Mesenchymal stem cell (in vitro differentiated cells and primary cell): ENCODE measurements at regions not wholly inside any gene's neighbourhood (a gene's known extent, or its start where the extent isn't known, plus 50 kb on each side); places are given as distances from the start of the nearest gene placed in this dataset.
"Not testable (repeated sequence)": the region's sequence is repeated elsewhere in the genome, so short reads cannot be mapped to it uniquely, and the experiment has no call there.

Experiments
- DNase-seq: peaks from one replicate; pipeline ENCODE4 v3.0.0-alpha.2; 2013
- H2AFZ ChIP-seq: one replicate; pipeline ENCODE4 v1.6.1; 2013; ENCODE audit warnings: low read depth, mild to moderate bottlenecking, control low read depth, inconsistent platforms, low read length, moderate library complexity
- H2AK5ac ChIP-seq: 2 replicates; pipeline ENCODE4 v1.6.1; 2013; ENCODE audit warnings: low read length, moderate library complexity, mild to moderate bottlenecking, inconsistent platforms; ENCODE audit not compliant: severe bottlenecking
- H2BK120ac ChIP-seq: one replicate; pipeline ENCODE4 v1.6.1; 2013; ENCODE audit warnings: low read depth, mild to moderate bottlenecking, inconsistent platforms, low read length, moderate library complexity
- H2BK12ac ChIP-seq, 2 experiments: one replicate each; pipeline ENCODE4 v1.6.1; 2013; ENCODE audit warnings: inconsistent platforms in 2 of 2, low read length in 2 of 2, mild to moderate bottlenecking in 2 of 2, moderate library complexity in 2 of 2, control low read depth in 1 of 2
- H2BK15ac ChIP-seq: one replicate; pipeline ENCODE4 v1.6.1; 2013; ENCODE audit warnings: mild to moderate bottlenecking, low read depth, inconsistent platforms; ENCODE audit not compliant: poor library complexity, severe bottlenecking
- H2BK5ac ChIP-seq: 2 replicates; pipeline ENCODE4 v1.6.1; 2013; ENCODE audit warnings: low read depth, mild to moderate bottlenecking, low read length, control low read depth, inconsistent platforms; ENCODE audit not compliant: poor library complexity, severe bottlenecking
- H3K14ac ChIP-seq, 2 experiments: one replicate each; pipeline ENCODE4 v1.6.1; 2013; ENCODE audit warnings: inconsistent platforms in 2 of 2, low read length in 2 of 2, control low read depth in 1 of 2, mild to moderate bottlenecking in 1 of 2, moderate library complexity in 1 of 2
- H3K18ac ChIP-seq, 2 experiments: one replicate each; pipeline ENCODE4 v1.6.1; 2013; ENCODE audit warnings: inconsistent platforms in 2 of 2, low read length in 2 of 2, control low read depth in 1 of 2, low read depth in 1 of 2, mild to moderate bottlenecking in 1 of 2
- H3K23ac ChIP-seq, 2 experiments: one replicate each; pipeline ENCODE4 v1.6.1; 2013; ENCODE audit warnings: inconsistent platforms in 2 of 2, low read length in 2 of 2, mild to moderate bottlenecking in 2 of 2, moderate library complexity in 2 of 2, control low read depth in 1 of 2
- H3K27ac ChIP-seq: 2 replicates; pipeline ENCODE4 v1.5.1; 2013; ENCODE audit warnings: mild to moderate bottlenecking, moderate library complexity, low read length, control low read depth, inconsistent platforms; ENCODE audit not compliant: poor library complexity, severe bottlenecking
- H3K27me3 ChIP-seq, 2 experiments: 2 replicates each; pipeline versions ENCODE4 v1.6.1 to v1.7.0; 2013; ENCODE audit warnings: low read length in 2 of 2, mild to moderate bottlenecking in 2 of 2, moderate library complexity in 2 of 2, control low read depth in 1 of 2, inconsistent platforms in 1 of 2; ENCODE audit not compliant: control insufficient read depth in 1 of 2, insufficient read depth in 1 of 2
- H3K36me3 ChIP-seq, 2 experiments: 2 replicates each; pipeline versions ENCODE4 v1.6.1 to v1.7.0; 2013; ENCODE audit warnings: low read length in 2 of 2, control low read depth in 1 of 2, inconsistent platforms in 1 of 2, low read depth in 1 of 2, mild to moderate bottlenecking in 1 of 2; ENCODE audit not compliant: insufficient read depth in 2 of 2, control insufficient read depth in 1 of 2
- H3K4ac ChIP-seq, 2 experiments: one replicate each; pipeline ENCODE4 v1.6.1; 2013; ENCODE audit warnings: inconsistent platforms in 2 of 2, low read length in 2 of 2, mild to moderate bottlenecking in 2 of 2, moderate library complexity in 2 of 2, control low read depth in 1 of 2, low read depth in 1 of 2
- H3K4me1 ChIP-seq: 2 replicates; pipeline ENCODE4 v1.6.1; 2013; ENCODE audit warnings: low read depth, low read length, control low read depth; ENCODE audit not compliant: control insufficient read depth, insufficient read depth
- H3K4me2 ChIP-seq: 2 replicates; pipeline ENCODE4 v1.6.1; 2013; ENCODE audit warnings: low read length, mild to moderate bottlenecking, inconsistent platforms; ENCODE audit not compliant: poor library complexity, severe bottlenecking
- H3K4me3 ChIP-seq, 2 experiments: 2 replicates each; pipeline versions ENCODE4 v1.5.1 to v1.7.0; 2013; ENCODE audit warnings: low read length in 2 of 2, mild to moderate bottlenecking in 2 of 2, control low read depth in 1 of 2, low read depth in 1 of 2; ENCODE audit not compliant: insufficient read depth in 1 of 2
- H3K79me1 ChIP-seq: replicated peaks from 2 replicates; pipeline ENCODE4 v1.6.1; 2013; ENCODE audit warnings: mild to moderate bottlenecking, control low read depth, low read length, inconsistent platforms; ENCODE audit not compliant: poor library complexity, severe bottlenecking
- H3K9ac ChIP-seq: 2 replicates; pipeline ENCODE4 v1.7.0; 2013; ENCODE audit warnings: mild to moderate bottlenecking, low read length, moderate library complexity
- H3K9me3 ChIP-seq: 2 replicates; pipeline ENCODE4 v1.7.0; 2013; ENCODE audit warnings: mild to moderate bottlenecking, low read length; ENCODE audit not compliant: control insufficient read depth
- H4K8ac ChIP-seq: one replicate; pipeline ENCODE4 v1.6.1; 2013; ENCODE audit warnings: inconsistent platforms, mild to moderate bottlenecking, low read length, moderate library complexity
- H4K91ac ChIP-seq: one replicate; pipeline ENCODE4 v1.6.1; 2013; ENCODE audit warnings: mild to moderate bottlenecking, low read length, inconsistent platforms
- WGBS: methylation state at CpG from one replicate; pipeline ENCODE4 v1.1.7; 2013; ENCODE audit warnings: mixed read lengths; 5-methylcytosine and 5-hydroxymethylcytosine counted together

DNA sequence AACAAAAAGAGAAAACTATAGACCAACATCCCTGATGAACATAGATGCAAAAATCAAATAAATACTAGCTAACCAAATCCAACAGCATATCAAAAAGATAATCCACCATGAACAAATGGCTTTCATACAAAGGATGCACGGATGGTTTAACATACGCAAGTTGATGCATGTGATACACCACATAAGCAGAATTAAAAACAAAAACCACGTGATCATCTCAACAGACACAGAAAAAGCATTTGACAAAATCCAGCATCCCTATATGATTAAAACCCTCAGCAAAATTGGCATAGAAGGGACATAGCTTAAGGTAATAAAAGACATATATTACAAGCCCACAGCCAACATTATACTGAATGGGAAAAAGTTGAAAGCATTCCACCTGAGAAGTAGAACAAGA, 125.9 kb downstream of the RTP4 start:
- not testable (repeated sequence) for H3K9me3 ChIP-seq, H3K18ac ChIP-seq, H3K4ac ChIP-seq, H2BK120ac ChIP-seq, H3K79me1 ChIP-seq, H4K91ac ChIP-seq, H3K9ac ChIP-seq, H3K23ac ChIP-seq, H4K8ac ChIP-seq, H3K4me3 ChIP-seq, H2BK15ac ChIP-seq, H2BK12ac ChIP-seq, H2AK5ac ChIP-seq, H3K4me2 ChIP-seq, DNase-seq, H3K27ac ChIP-seq, H2AFZ ChIP-seq, H3K14ac ChIP-seq, H2BK5ac ChIP-seq, H3K36me3 ChIP-seq
- H3K27me3 ChIP-seq = peaks cover 0 to 14% of the 10 kb centered on the region in 2 experiments
- 68% methylated on average over 3 of the region's 3 CpGs for WGBS
- H3K4me1 ChIP-seq = peaks cover 10% of the 10 kb centered on the region

GRCh38 chr3:187491371-187491770, 123.2 kb downstream of the RTP4 start:
- H2AFZ ChIP-seq = no peak overlapping the region
- H4K8ac ChIP-seq = no peak overlapping the region
- no peak overlapping the region for H2BK120ac ChIP-seq
- no peak overlapping the region for H2BK12ac ChIP-seq
- H3K4ac ChIP-seq = no peak overlapping the region
- no peak overlapping the region for H3K4me3 ChIP-seq
- H3K9me3 ChIP-seq = peaks cover 2% of the 10 kb centered on the region
- 75% methylated on average over 2 of the region's 2 CpGs for WGBS
- no peak overlapping the region for H3K27ac ChIP-seq
- no peak overlapping the region for H3K18ac ChIP-seq
- H3K27me3 ChIP-seq = no peaks in the 10 kb centered on the region
- peak overlapping the region; percentile 39 for H2AK5ac ChIP-seq
- no peak overlapping the region for H3K4me2 ChIP-seq
- peaks cover 8% of the 10 kb centered on the region for H3K4me1 ChIP-seq
- DNase-seq = no peak
- no peaks in the 10 kb centered on the region for H3K36me3 ChIP-seq
- H2BK15ac ChIP-seq = no peak overlapping the region
- H2BK5ac ChIP-seq = no peak overlapping the region
- no peak overlapping the region for H3K9ac ChIP-seq
- no peak overlapping the region for H4K91ac ChIP-seq
- H3K23ac ChIP-seq = no peak overlapping the region
- H3K14ac ChIP-seq = no peak overlapping the region
- H3K79me1 ChIP-seq = no peaks in the 10 kb centered on the region

DNA sequence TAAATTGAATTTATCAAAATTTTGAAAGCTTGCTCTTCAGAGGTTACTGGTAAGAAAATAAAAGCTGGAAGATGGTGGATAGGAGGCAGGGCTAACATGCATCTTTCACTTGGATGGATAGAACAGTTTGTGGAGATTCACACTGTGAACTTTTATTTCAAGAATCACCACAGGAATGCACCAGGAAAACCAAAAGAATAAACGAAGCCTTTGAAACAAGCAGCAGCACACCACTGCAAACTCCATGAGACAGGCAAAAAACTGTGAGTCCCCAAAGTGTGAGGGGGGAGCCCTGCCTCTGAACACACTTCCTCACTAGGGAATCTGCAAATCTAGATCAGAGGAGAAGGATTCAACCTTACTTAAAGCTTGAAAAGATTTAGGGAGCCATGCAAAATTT, 122.2 kb downstream of the RTP4 start:
- H2BK5ac ChIP-seq = no peak overlapping the region
- no peaks in the 10 kb centered on the region for H3K36me3 ChIP-seq
- no peak overlapping the region for H2AFZ ChIP-seq
- H3K79me1 ChIP-seq = no peaks in the 10 kb centered on the region
- H3K4ac ChIP-seq = no peak overlapping the region
- H3K4me2 ChIP-seq = no peak overlapping the region
- H4K8ac ChIP-seq = no peak overlapping the region
- no peak overlapping the region for H3K23ac ChIP-seq
- peaks cover 0 to 2% of the 10 kb centered on the region in 2 experiments for H3K27me3 ChIP-seq
- H3K18ac ChIP-seq = no peak overlapping the region
- no peak overlapping the region for H4K91ac ChIP-seq
- no peak overlapping the region for H2BK12ac ChIP-seq
- DNase-seq = peak; percentile 6
- H3K14ac ChIP-seq = no peak overlapping the region
- no peak overlapping the region for H2BK15ac ChIP-seq
- H3K4me1 ChIP-seq = peaks cover 8% of the 10 kb centered on the region
- H3K9me3 ChIP-seq = peaks cover 2% of the 10 kb centered on the region
- H2AK5ac ChIP-seq = no peak overlapping the region
- no peak overlapping the region for H3K9ac ChIP-seq
- 29% methylated on average over 1 of the region's 1 CpG for WGBS
- H3K4me3 ChIP-seq = no peak overlapping the region
- no peak overlapping the region for H2BK120ac ChIP-seq
- peak overlapping the region; percentile 24 for H3K27ac ChIP-seq

GRCh38 chr3:187484547-187485295, 116.5 kb downstream of the RTP4 start:
- H3K18ac ChIP-seq = no peak overlapping the region
- no peak overlapping the region for H4K91ac ChIP-seq
- no peak for DNase-seq
- 63% methylated on average over 8 of the region's 10 CpGs for WGBS
- no peak overlapping the region for H3K4me3 ChIP-seq
- H2BK5ac ChIP-seq = no peak overlapping the region
- H3K27ac ChIP-seq = no peak overlapping the region
- no peak overlapping the region for H2BK12ac ChIP-seq
- H3K36me3 ChIP-seq = no peaks in the 10 kb centered on the region
- no peak overlapping the region for H4K8ac ChIP-seq
- H3K14ac ChIP-seq = no peak overlapping the region
- H2BK120ac ChIP-seq = no peak overlapping the region
- no peak overlapping the region for H3K9ac ChIP-seq
- no peak overlapping the region for H2BK15ac ChIP-seq
- H3K4ac ChIP-seq = no peak overlapping the region
- H2AK5ac ChIP-seq = no peak overlapping the region
- peaks cover 0 to 2% of the 10 kb centered on the region in 2 experiments for H3K27me3 ChIP-seq
- H2AFZ ChIP-seq = no peak overlapping the region
- H3K79me1 ChIP-seq = no peaks in the 10 kb centered on the region
- no peaks in the 10 kb centered on the region for H3K4me1 ChIP-seq
- no peak overlapping the region for H3K23ac ChIP-seq
- H3K9me3 ChIP-seq = no peaks in the 10 kb centered on the region
- H3K4me2 ChIP-seq = no peak overlapping the region
